ENCODE measurements at regions not wholly inside any gene's neighbourhood (a gene's known extent, or its start where the extent isn't known, plus 50 kb on each side); places are given as distances from the start of the nearest gene placed in this dataset.

DNA sequence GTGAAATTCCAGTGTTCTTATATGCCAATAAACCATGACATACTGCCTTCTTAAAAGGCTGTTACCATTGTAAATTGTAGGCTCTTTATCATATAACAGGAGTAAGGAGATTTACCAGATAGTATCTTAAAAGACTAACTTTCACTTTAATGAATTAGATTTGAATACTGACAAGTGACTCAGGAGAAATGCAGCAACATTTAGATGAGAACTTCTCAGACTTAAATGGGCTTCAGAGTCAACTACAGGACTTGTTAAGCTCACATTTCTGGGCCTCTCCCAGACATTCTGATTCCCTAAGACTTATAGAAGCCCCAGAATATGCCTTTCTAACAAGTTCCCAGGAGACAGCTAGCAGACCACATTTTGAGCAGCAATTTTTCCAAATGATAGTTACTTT is 466.3 kb downstream of the ARL4A start:
- Histone ChIP-seq H3K14ac (ENCODE audit: low read length) (no peak overlapping the region), H3K4me3 (ENCODE audit: low read length in 2 of 2) (no peak overlapping the region), H4K8ac (ENCODE audit: low read depth, low read length) (no peak overlapping the region), H3K4me1 (ENCODE audit: control insufficient read depth in 2 of 2, insufficient read depth in 1 of 2, low read depth in 1 of 2, low read length in 2 of 2) (peaks cover 0 to 3% of the 10 kb centered on the region in 2 donors), H3K36me3 (replicated peaks in 1 of 2; ENCODE audit: control insufficient read depth in 2 of 2, insufficient read depth in 2 of 2, low read length in 2 of 2) (no peaks in the 10 kb centered on the region), H3K79me1 (ENCODE audit: low read depth, low read length) (no peaks in the 10 kb centered on the region), H2BK120ac (ENCODE audit: low read depth, low read length) (no peak overlapping the region), H2AFZ (ENCODE audit: low read length) (peak overlapping the region; percentile 12), H3K9me3 (replicated peaks in 1 of 2; ENCODE audit: control insufficient read depth in 2 of 2, insufficient read depth in 1 of 2, low read depth in 1 of 2, low read length in 2 of 2) (no peaks in the 10 kb centered on the region), H2BK5ac (ENCODE audit: low read length) (no peak overlapping the region), H3K4me2 (ENCODE audit: insufficient read depth, low read length, poor library complexity, severe bottlenecking) (no peak overlapping the region), H2BK12ac (ENCODE audit: low read length) (no peak overlapping the region), H3K23ac (ENCODE audit: low read depth, low read length, poor library complexity) (no peak overlapping the region), H3K18ac (ENCODE audit: low read length) (no peak overlapping the region), H3K27me3 (ENCODE audit: control insufficient read depth in 3 of 3, insufficient read depth in 3 of 3, low read depth in 1 of 3, low read length in 3 of 3) (no peaks in the 10 kb centered on the region), H3K27ac (replicated peaks; ENCODE audit: low read length) (no peak overlapping the region), H2AK5ac (ENCODE audit: low read depth, low read length) (no peak overlapping the region), H3K9ac (ENCODE audit: low read depth, low read length, poor library complexity) (no peak overlapping the region), H2BK15ac (ENCODE audit: low read length) (no peak overlapping the region), H4K91ac (ENCODE audit: low read depth, low read length, poor library complexity) (no peak overlapping the region), H3K4ac (ENCODE audit: low read length) (no peak overlapping the region)
- DNase-seq (ENCODE audit: low spot score): no peak

DNA sequence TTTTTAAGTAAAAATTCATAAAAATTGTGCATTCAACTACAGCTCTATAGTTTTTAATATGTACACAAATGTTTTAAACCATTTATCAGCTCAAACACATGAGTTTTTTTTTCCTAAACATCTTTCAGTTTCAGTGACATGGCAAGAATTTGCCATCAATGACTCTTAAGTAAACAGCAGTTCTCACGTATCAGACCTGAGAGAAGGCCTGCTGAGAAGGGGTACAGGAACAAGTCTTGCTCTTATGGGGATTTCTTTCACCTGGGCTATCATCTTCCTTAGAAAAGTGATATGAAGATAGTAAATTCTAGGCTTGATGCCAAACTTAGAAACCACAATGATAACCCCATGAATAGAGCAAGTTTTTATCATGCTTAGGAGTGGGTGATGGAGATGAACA is 467.8 kb downstream of the ARL4A start:
- Histone ChIP-seq H2AFZ (ENCODE audit: low read length) (no peak overlapping the region), H4K8ac (ENCODE audit: low read depth, low read length) (no peak overlapping the region), H3K36me3 (replicated peaks in 1 of 2; ENCODE audit: control insufficient read depth in 2 of 2, insufficient read depth in 2 of 2, low read length in 2 of 2) (no peaks in the 10 kb centered on the region), H3K27me3 (ENCODE audit: control insufficient read depth in 3 of 3, insufficient read depth in 3 of 3, low read depth in 1 of 3, low read length in 3 of 3) (no peaks in the 10 kb centered on the region), H3K18ac (ENCODE audit: low read length) (no peak overlapping the region), H3K79me1 (ENCODE audit: low read depth, low read length) (no peaks in the 10 kb centered on the region), H3K9me3 (replicated peaks in 1 of 2; ENCODE audit: control insufficient read depth in 2 of 2, insufficient read depth in 1 of 2, low read depth in 1 of 2, low read length in 2 of 2) (no peaks in the 10 kb centered on the region), H2BK12ac (ENCODE audit: low read length) (no peak overlapping the region), H4K91ac (ENCODE audit: low read depth, low read length, poor library complexity) (no peak overlapping the region), H2BK5ac (ENCODE audit: low read length) (no peak overlapping the region), H2BK120ac (ENCODE audit: low read depth, low read length) (no peak overlapping the region), H3K9ac (ENCODE audit: low read depth, low read length, poor library complexity) (no peak overlapping the region), H3K4me3 (ENCODE audit: low read length in 2 of 2) (no peak overlapping the region), H3K4me2 (ENCODE audit: insufficient read depth, low read length, poor library complexity, severe bottlenecking) (no peak overlapping the region), H2BK15ac (ENCODE audit: low read length) (no peak overlapping the region), H3K23ac (ENCODE audit: low read depth, low read length, poor library complexity) (no peak overlapping the region), H3K4me1 (ENCODE audit: control insufficient read depth in 2 of 2, insufficient read depth in 1 of 2, low read depth in 1 of 2, low read length in 2 of 2) (peaks cover 0 to 7% of the 10 kb centered on the region in 2 donors), H3K27ac (replicated peaks; ENCODE audit: low read length) (no peak overlapping the region), H2AK5ac (ENCODE audit: low read depth, low read length) (no peak overlapping the region), H3K4ac (ENCODE audit: low read length) (no peak overlapping the region), H3K14ac (ENCODE audit: low read length) (no peak overlapping the region)
- no peak for DNase-seq (ENCODE audit: low spot score)
- no CpG with 5 or more reads among the region's 1 CpG for WGBS, 2 donors (ENCODE audit: extremely low coverage in 2 of 2, insufficient read length in 2 of 2, insufficient replicate concordance in 1 of 2)

DNA sequence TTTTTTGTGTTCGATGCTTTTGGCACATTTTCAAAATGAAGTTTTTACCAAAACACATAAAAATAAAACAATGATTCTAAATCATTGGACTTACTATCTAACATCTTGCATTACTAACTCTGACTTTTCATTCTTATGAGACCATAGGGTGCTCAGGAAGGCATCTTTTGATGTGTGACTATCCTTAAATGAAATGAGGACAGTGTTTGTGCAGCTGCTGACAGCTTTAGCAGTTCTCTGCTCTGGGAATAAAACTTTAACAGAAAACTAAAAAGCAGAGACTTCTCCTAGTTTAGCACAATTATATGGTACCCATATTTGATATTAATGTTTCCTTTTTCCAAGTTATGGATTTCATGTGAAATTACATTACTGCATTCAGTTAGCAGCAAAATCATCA is 471.6 kb downstream of the ARL4A start:
- Histone ChIP-seq H3K9me3 (replicated peaks in 1 of 2; ENCODE audit: control insufficient read depth in 2 of 2, insufficient read depth in 1 of 2, low read depth in 1 of 2, low read length in 2 of 2) (no peaks in the 10 kb centered on the region), H3K4me1 (ENCODE audit: control insufficient read depth in 2 of 2, insufficient read depth in 1 of 2, low read depth in 1 of 2, low read length in 2 of 2) (peaks cover 0 to 4% of the 10 kb centered on the region in 2 donors), H4K8ac (ENCODE audit: low read depth, low read length) (no peak overlapping the region), H2BK15ac (ENCODE audit: low read length) (no peak overlapping the region), H3K36me3 (replicated peaks in 1 of 2; ENCODE audit: control insufficient read depth in 2 of 2, insufficient read depth in 2 of 2, low read length in 2 of 2) (no peaks in the 10 kb centered on the region), H2BK120ac (ENCODE audit: low read depth, low read length) (no peak overlapping the region), H3K4me3 (ENCODE audit: low read length in 2 of 2) (no peak overlapping the region), H3K9ac (ENCODE audit: low read depth, low read length, poor library complexity) (no peak overlapping the region), H3K23ac (ENCODE audit: low read depth, low read length, poor library complexity) (no peak overlapping the region), H3K14ac (ENCODE audit: low read length) (no peak overlapping the region), H2BK12ac (ENCODE audit: low read length) (no peak overlapping the region), H3K79me1 (ENCODE audit: low read depth, low read length) (no peaks in the 10 kb centered on the region), H4K91ac (ENCODE audit: low read depth, low read length, poor library complexity) (no peak overlapping the region), H3K4ac (ENCODE audit: low read length) (no peak overlapping the region), H2BK5ac (ENCODE audit: low read length) (no peak overlapping the region), H2AK5ac (ENCODE audit: low read depth, low read length) (no peak overlapping the region), H3K4me2 (ENCODE audit: insufficient read depth, low read length, poor library complexity, severe bottlenecking) (no peak overlapping the region), H2AFZ (ENCODE audit: low read length) (no peak overlapping the region), H3K27me3 (ENCODE audit: control insufficient read depth in 3 of 3, insufficient read depth in 3 of 3, low read depth in 1 of 3, low read length in 3 of 3) (no peaks in the 10 kb centered on the region), H3K27ac (replicated peaks; ENCODE audit: low read length) (no peak overlapping the region), H3K18ac (ENCODE audit: low read length) (no peak overlapping the region)
- no peak for DNase-seq (ENCODE audit: low spot score)
- WGBS, 2 donors (ENCODE audit: extremely low coverage in 2 of 2, insufficient read length in 2 of 2, insufficient replicate concordance in 1 of 2): no CpG with 5 or more reads among the region's 1 CpG

DNA sequence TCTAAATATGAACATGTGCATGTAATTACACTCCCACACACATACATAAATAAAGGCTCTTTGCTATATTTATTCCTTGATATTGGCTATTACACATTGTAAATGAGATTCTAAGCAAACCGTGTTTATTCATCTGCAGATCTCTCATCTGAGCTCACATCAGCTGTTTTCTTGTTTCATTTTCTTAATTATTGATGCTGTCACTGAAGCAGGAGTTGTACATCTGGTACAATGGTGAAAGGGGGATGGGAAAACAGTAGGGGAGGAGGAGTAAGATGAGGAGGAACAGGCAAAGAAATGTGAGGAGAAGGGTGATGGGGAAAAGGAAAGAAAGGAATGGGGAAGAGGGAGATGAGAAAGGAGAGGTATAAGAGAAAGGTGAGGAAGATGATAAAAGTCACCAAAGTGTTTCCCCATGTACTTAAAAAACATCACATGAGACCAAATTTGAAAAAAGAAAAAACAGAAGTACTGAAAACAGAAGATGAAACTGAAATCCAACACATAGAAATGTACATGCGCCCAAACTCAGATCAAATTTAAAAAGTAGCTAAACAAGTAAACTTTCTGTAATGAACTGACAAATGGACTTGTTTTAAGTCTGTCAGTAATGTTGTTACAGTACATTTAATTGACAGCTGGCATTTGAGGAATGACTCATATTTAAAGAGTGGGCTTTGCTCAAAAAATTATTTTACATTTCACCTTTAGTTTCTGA is 472.2 kb downstream of the ARL4A start:
- H2BK12ac ChIP-seq (ENCODE audit: low read length): no peak overlapping the region
- H3K9ac ChIP-seq (ENCODE audit: low read depth, low read length, poor library complexity): no peak overlapping the region
- no peak overlapping the region for H3K27ac ChIP-seq (replicated peaks; ENCODE audit: low read length)
- no peak overlapping the region for H3K4me3 ChIP-seq (ENCODE audit: low read length in 2 of 2)
- no peak overlapping the region for H2AK5ac ChIP-seq (ENCODE audit: low read depth, low read length)
- WGBS, 2 donors (ENCODE audit: extremely low coverage in 2 of 2, insufficient read length in 2 of 2, insufficient replicate concordance in 1 of 2): no CpG with 5 or more reads among the region's 2 CpGs
- no peaks in the 10 kb centered on the region for H3K27me3 ChIP-seq (ENCODE audit: control insufficient read depth in 3 of 3, insufficient read depth in 3 of 3, low read depth in 1 of 3, low read length in 3 of 3)
- no peak overlapping the region for H3K18ac ChIP-seq (ENCODE audit: low read length)
- H4K8ac ChIP-seq (ENCODE audit: low read depth, low read length): no peak overlapping the region
- no peaks in the 10 kb centered on the region for H3K79me1 ChIP-seq (ENCODE audit: low read depth, low read length)
- no peaks in the 10 kb centered on the region for H3K36me3 ChIP-seq (replicated peaks in 1 of 2; ENCODE audit: control insufficient read depth in 2 of 2, insufficient read depth in 2 of 2, low read length in 2 of 2)
- no peak overlapping the region for H3K23ac ChIP-seq (ENCODE audit: low read depth, low read length, poor library complexity)
- H3K9me3 ChIP-seq (replicated peaks in 1 of 2; ENCODE audit: control insufficient read depth in 2 of 2, insufficient read depth in 1 of 2, low read depth in 1 of 2, low read length in 2 of 2): no peaks in the 10 kb centered on the region
- no peak overlapping the region for H2BK5ac ChIP-seq (ENCODE audit: low read length)
- H3K4ac ChIP-seq (ENCODE audit: low read length): no peak overlapping the region
- no peak overlapping the region for H2BK15ac ChIP-seq (ENCODE audit: low read length)
- no peak for DNase-seq (ENCODE audit: low spot score)
- peaks cover 0 to 4% of the 10 kb centered on the region in 2 donors for H3K4me1 ChIP-seq (ENCODE audit: control insufficient read depth in 2 of 2, insufficient read depth in 1 of 2, low read depth in 1 of 2, low read length in 2 of 2)
- no peak overlapping the region for H3K4me2 ChIP-seq (ENCODE audit: insufficient read depth, low read length, poor library complexity, severe bottlenecking)
- no peak overlapping the region for H4K91ac ChIP-seq (ENCODE audit: low read depth, low read length, poor library complexity)
- peak overlapping the region; percentile 12 for H2AFZ ChIP-seq (ENCODE audit: low read length)
- H2BK120ac ChIP-seq (ENCODE audit: low read depth, low read length): no peak overlapping the region
- H3K14ac ChIP-seq (ENCODE audit: low read length): no peak overlapping the region

Measured in neuronal stem cell (in vitro differentiated cells).